NCI-H2171 treated with DMSO at 0.1 percent for 48 hours (cell line): ENCODE measurements at regions not wholly inside any gene's neighbourhood (a gene's known extent, or its start where the extent isn't known, plus 50 kb on each side); places are given as distances from the start of the nearest gene placed in this dataset.
"Not testable (repeated sequence)": the region's sequence is repeated elsewhere in the genome, so short reads cannot be mapped to it uniquely, and the experiment has no call there.

Experiments
- DNase-seq: peaks from one replicate; lab custom pipeline; 2025; lab: John Stamatoyannopoulos, UW

DNA sequence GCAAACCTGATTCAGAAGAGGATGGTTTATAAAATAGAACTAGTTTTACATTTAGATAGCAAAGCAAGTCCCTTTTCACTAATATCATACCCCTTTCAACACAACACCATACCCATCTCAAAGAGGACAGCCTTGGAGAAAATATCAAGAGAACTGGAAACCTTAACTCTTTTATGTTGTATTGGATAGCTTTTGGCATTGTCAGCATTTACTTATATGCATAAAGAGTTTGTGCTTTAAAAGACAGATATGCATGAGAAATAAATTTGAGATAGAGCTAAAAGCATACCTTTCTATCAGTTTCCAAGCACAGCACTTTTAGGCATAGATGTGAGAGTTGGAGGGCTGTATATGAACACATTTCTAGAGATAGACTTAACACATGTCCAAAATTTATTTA lies 799.3 kb upstream of the ACO1 start:
- no peak for DNase-seq

DNA sequence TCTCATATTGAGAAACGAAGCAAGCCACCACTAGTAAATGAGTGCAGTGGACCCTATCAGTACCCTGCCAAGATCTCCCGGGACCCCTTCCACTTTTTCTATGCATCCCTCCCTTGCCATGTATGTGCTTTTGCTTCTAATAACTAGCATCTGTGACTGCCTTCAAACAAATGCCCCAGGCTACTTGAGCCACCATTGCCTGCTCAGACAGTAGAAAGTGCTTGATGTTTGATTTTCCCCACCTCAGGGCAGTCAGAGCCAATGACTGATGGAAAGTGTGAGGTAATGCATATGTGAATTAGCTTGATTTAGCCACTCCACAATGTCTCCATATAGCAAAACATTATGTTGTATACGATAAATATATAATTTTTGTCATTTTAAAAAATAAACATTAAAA lies 797.3 kb upstream of the ACO1 start:
- DNase-seq: peak; percentile 14

DNA sequence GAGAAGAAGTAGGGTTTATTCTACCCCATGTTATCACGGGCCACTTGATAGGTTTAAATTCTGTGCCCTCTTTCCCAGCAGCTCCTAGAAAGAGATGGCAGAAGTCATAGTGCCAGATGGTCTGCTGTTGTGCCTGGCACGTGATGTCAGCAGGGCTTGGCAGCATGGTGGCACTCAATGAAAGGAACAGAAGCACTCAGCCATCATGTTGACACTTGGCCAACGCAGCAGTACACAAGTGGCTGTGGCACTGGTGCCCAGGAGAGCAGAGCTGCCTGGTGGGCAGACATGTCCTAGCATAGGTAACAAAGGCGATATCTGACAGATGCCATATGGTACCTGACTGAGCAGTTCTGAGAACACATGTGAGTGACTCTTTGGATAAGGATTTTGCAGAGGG lies 796.4 kb upstream of the ACO1 start:
- DNase-seq: peak; percentile 88

DNA sequence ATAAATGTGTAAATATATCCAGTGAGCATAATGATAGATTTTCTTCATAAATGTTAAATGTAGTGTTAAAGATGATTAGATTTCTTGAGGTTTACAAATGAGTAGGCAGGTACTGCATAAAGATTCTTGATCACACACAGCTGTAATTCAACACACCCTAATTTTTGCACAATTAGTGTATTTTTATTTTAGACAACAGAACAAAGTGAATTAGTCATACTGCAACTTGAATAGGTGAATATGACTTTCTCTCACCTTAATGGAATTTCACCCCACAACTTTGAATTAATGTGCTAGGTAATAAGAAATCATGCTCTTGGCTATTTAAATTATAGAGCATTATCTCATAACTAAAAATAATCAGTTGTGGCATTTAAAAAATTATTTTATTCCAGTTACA lies 795.7 kb upstream of the ACO1 start:
- no peak for DNase-seq

DNA sequence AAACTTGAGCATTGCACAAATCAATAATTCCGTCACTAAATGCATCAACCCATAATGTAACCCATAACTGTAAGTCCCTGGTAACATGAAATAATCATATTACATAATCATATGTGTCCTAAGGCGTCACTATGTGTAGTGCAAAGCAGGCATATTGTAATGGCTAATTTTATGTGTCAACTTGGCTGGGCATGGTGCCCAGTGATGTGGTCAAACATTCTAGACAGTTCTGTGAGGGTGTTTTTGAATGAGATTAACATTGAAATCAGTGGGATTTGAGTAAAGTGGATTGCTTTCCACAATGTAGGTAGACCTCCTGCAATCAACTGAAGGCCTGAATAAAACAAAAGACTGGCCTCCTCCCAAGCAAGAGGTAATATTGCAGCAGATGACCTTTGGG lies 794.4 kb upstream of the ACO1 start:
- DNase-seq: no peak

DNA sequence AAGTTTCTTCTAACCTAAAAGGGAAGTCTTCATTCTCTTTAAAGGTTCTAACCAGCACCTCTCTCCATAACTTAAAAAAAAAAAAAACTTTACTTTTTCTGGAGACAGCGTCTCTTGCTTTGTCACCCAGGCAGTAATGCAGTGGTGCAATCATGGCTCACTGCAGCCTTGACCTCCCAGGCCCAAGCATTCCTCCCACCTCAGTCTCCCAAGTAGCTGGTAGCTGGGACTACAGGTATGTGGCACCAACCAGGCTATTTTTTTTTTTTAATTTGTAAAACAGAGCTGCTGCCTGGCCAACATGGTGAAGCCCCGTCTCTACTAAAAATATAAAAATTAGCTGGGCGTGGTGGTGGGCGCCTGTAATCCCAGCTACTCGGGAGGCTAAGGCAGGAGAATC lies 787.4 kb upstream of the ACO1 start:
- DNase-seq: not testable (repeated sequence)

DNA sequence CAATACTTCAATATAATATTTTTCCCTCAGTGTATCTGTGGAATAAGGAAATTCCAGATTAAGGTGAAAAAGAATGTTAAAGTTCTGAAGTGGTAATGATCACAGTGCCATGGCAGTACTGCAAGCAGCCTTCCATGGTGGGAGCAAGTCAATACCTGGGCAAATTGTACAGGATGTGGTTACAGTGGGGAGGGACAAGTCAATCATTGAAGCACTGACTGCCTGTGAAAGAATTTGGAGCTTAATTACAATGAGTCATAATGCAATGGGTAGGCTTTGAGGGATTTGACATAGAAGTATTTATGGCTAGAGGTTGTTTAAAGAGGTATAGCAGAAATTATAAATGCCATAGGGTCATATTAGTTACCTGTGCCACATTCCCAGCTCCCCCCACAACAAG lies 786.5 kb upstream of the ACO1 start:
- DNase-seq: no peak

DNA sequence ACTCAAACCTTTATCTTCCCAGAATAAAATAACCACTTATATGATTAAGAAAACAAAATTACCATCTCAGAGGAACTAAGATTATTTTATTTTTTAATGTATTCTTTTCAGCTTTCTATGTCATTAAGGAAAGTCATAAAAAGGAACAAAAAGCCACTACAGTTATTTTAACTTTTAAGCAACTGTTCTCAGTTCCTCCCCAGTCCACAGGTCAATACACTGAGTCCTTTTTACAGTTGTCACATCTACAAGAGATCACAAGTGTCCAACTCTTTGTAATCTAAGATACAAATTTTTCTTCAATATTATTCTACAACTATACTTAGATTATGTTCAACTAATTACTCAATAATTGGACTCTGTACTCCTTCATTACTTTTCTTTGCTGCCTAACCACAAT lies 782.8 kb upstream of the ACO1 start:
- no peak for DNase-seq

DNA sequence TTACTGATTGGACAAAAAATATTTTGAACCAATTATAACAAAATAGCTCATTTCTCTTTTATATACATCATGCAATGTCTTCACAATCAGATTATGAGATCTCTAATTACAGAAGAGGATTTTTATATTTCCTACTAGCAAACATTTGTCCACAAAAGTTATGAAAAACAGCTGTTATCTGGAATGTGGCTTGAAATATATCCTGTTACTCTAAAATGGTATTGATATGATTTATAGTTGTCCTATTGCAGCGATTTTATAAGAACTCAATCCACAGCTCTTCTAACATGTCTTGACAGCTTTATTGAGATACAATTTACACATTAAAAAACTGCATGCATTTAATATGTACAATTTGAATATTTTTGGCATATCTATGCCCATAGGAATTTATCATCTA lies 779.9 kb upstream of the ACO1 start:
- no peak for DNase-seq

DNA sequence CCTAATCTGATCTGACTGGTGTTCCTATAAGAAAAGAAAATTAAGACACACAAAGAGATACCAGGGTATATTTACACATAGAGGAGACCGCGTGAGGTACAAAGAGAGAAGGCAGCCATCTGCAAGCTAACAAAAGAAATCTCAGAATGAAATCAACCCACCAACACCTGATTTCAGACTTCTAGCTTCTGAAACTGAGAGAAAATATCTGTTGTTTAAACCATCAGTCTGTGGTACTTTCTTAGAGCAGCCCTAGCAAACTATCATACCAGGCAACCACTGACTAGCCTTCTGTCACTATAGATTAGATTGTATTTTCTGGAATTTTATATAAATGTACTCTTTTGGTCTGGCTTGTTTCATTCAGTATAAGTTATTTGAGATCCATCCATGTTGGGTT lies 779.3 kb upstream of the ACO1 start:
- DNase-seq: no peak

DNA sequence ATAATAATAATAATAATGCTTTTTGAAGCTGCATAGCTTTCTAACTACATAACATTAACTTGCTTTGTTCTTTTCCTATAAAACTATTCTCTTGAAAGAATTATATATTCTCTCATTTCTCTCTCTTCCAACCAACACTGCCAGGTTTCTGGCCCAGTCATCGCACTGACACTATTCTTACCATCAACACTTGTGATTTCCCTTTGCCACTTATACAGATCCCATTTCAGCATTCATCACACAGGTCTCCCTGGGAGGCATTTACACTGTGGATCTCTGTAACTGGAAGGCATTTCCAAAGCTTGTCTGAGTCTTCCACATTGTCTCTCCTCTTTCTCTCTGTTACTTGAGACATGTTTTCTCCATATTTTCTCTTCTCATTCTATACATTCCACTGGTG lies 777.8 kb upstream of the ACO1 start:
- DNase-seq: no peak

DNA sequence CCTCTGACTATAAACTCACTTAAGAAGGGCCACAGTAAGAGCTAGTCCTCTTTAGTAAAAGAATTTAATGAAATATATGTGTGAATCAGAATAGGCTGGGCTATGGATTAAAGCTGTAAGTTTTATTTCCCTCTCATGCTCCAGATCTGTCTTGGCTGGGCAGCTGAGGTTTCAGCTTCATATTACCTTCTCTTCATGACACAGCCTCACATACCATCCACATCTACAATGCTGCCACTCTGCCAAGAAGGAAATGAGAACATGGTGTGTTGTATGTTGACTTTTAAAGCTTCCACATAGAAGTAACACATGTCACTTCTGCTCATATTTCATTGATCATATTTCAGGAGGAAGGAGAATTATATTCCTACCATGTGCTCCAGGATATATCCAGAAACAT lies 776.0 kb upstream of the ACO1 start:
- DNase-seq: peak; percentile 20

DNA sequence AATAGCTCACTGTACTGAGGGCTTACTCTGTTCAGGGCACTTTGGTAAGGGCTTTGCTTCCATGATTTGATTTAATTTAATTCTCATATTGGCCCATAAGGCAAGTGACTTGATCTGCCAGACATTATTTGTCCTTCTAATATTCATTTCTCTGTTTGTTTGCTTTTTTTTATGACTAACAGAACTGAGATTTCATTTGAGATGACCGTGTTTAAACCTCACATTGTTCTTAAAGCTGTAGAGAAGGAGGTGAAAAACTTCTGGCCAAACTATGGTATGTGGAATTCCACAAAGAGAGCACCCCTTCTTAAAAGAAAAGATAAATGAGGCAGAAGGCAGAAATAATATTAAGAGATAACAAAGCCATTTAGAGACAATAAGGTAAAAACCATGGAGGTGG lies 775.6 kb upstream of the ACO1 start:
- peak; percentile 20 for DNase-seq

DNA sequence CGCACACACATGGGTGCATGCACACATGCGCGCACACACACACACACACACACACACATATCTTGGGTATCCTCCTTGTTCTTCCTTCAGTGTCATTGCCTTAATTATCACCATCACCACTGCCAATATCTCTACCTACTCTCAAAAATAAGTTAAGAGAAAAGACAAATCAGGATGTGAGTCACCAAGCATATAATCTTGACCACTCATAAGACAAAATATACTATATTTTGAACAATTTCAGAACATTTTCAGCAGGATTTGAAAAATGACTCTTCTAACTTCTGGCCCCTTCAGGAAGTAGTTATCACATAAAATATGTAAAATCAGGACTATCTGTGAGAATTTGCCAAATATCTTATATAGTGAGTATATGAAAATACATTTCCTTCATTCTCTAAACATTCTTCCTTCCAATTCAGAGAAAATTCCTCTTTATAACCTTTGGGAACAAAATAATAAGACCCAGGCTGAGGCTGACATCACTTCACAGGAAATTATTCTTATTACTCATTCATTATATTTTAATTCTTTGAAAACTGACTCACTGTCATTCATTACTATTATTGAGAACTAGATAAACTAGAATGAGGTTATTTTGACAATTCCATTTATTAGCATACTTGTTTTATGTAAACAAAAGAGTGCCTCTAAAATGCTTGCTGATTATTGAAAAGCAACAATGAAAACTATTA lies 772.0 kb upstream of the ACO1 start:
- no peak for DNase-seq

DNA sequence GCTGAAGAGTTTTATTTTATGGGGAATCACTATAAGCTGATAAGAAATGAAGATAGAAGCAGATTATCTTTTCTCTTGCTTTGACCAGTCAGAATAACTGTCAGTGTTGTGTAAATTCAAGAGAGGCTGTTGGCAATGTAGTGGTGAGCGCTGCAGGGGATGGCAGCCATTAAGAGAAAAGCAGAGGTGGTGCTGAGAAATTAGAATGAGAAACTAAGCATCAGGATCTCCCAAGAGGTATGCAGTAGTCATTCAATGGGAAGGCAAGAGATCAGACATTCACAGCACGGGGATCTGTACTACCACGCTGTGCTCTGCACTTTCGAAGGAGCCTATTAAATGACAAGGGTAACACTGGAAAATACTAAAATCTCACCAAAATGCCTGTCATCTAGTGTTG lies 768.5 kb upstream of the ACO1 start:
- DNase-seq: no peak

DNA sequence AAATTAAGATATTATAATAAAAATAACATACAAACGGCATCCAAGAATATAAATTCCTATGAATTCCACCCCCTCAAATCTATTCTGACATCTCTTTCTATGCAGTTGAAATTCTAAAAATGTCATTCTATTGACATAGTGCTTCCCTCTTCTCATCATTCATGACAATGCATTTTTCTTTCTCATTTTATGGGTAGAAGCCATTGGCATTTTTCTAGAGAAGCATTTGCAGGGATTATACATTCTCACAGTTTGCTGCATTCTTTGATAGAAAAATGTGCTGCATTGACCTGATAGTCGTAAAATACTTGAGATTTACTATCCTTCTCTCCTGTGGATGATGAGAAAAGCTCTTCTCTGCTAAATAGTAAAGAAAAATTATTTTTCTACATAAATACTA lies 760.9 kb upstream of the ACO1 start:
- no peak for DNase-seq

DNA sequence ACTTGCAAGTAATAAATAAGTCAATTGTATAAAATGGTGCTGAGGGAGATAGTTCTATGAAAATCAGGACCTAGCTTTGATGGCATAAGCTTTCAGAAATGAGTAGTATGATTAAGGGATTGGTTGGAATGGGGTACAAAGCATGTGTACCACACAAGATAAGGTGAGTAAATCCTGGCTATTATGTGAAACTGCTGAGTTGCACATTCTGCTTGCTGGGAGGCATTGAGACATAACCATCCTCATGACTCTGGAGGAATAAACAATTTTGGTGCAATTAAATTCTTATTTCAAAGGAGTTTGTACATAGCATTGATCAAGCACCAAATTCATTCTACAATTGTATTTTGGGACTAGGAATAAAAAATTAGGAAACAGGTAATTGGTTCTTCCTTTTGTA lies 755.2 kb upstream of the ACO1 start:
- DNase-seq: no peak

DNA sequence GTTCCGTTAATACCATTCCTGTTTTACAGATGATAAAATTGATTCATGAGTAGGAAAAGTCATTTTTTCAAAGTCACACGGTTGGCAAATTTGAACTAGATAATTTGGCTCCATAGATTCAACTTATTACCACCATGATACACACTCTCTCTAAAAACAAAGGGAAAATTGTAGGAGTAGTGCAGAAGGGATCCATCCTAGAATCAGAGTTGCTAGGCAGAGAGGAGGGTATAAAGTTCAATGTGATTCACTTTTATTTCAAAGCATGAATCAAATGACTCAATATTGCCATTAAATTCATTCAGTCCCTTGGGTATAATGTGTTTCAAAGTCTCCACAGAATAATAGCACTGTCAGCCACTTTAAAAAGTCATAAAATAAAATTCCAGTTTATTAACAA lies 747.2 kb upstream of the ACO1 start:
- no peak for DNase-seq

DNA sequence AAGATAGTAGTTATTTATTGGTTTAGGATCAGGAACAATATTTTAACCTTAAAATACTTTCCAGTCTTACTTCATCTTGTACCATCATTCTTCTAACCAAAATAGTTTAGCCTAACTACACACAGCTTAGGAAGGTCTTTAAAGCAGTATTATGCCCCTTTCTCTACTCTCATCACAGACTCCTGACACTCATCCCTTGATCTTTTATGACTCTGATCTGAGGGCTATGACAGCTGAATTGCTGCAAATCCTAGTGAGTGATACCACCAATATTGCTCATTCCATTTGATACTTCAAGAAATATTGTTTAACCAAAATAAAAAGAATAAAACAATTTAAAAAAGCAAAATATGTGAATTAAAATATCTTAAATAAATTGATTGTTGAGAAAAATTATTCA lies 746.6 kb upstream of the ACO1 start:
- no peak for DNase-seq

DNA sequence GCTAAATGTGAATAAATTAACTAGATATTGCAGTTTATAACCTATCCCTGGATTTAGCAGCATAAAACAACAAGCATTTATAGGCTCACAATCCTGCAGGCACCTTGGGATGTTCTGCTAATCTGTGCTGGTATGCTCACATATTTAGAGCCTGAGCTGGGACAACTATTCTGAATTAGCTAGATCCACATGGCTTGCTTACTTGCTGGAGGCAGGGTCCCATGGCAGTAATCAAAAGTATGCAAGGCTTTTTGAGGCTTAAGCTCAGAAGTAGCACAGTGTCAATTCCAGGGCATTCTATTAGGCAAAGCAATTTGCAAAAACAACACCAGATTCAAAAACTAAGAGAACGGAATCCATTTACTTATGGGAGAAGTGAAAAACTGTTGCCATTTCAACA lies 745.0 kb upstream of the ACO1 start:
- no peak for DNase-seq

DNA sequence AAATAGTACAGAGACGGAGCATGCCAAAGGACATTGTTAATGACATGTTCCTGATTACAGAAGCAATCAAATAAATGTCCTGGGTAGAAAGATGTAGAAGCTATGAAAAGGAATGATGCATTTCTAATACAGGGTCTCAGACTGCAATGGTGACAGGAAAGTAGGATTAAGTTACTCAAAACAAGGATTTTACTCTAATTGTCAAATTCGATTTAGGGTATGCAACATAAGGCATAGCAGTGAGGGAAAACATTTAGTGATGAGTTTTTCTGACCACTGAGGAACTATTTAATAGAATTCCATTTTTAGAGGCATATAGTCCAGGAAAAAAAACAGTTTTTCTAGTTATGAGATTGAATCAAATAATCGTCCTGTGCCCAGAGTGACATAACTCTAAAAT lies 715.1 kb upstream of the ACO1 start:
- no peak for DNase-seq

DNA sequence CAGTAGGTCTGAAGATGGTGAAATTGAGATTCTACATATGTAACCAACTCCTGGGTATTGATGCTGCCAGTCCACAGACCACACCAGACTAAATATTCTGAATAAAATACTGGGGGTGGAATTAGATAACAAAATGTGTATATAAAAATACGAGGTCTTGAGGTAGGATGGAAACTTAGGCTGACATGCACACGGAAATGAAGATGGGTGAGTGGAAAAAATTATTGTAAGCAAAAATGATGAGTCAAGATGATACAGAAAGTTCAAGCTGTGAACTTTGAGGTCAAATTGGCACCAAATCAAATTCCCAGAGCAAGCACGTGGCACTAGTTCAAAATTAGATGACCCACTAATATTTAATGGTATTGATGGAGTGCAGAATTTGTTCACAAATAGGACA lies 713.4 kb upstream of the ACO1 start:
- DNase-seq: no peak

DNA sequence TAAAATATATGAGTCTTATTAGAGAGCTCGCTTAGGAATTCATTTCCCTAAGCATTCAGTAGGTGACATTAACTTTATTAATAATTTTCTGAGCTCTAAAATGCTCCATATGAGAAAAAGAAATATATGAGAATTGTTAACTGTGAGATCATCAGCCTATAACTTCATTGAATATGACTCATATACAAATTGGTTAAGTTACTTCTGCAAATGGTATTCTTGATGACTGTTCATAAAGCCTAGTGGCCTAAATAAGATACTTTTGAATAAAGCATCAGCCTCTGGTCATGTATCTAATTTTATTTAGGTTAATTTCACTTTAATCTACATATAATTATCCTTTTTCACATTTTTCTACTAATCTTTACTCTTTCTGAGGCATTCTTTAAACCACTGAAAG lies 710.2 kb upstream of the ACO1 start:
- no peak for DNase-seq

DNA sequence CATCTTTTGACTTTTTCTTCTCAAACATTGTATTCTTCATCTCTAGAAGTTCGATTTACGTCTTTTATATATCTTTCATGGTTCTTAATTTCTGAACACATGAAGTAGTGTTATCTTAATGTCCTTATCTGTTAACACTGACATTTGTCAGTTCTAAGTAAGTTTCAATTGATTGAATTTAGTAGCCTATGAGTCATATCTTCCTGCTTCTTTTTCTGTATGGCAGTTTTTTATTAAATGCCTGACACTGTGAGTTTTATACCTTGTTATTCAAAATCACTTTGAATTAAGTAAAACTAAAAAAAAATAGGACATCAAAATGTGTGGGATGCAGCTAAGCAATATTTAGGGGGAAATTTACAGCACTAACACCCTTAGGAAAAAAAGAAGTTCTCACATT lies 707.0 kb upstream of the ACO1 start:
- DNase-seq: no peak

DNA sequence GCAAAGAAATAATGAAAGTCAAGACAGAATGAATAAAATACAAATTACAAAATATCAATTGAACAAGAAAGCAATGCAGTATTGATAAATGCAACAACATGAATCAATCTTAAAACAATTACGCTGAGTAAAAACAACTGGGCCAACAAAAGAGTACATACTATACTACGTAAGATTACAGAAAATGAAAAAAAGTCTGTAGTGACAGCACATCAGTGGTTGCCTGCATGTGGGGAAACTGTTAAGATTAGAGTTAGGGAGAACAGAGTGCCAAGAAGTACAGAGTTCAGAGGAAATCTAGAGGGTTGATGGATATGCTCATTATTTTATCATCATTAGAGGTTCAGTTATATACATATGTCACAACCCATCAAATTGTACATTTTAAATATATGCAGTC lies 706.6 kb upstream of the ACO1 start:
- no peak for DNase-seq
